ENCODE measurements at regions not wholly inside any gene's neighbourhood (a gene's known extent, or its start where the extent isn't known, plus 50 kb on each side); places are given as distances from the start of the nearest gene placed in this dataset.

GRCh38 chr10:93146336-93146735 lies 72.6 kb downstream of the CYP26A1 start:
- WGBS, 2 donors: 73 to 77% methylated on average over 3 of the region's 3 CpGs
- DNase-seq: no peak
- H3K4me3 ChIP-seq (replicated peaks in 1 of 3): no peak overlapping the region
- intact Hi-C loops (cut with DNase I): no loop called here
- H3K9me3 ChIP-seq: no peaks in the 10 kb centered on the region
- peaks cover 12 to 21% of the 10 kb centered on the region in 2 donors for H3K4me1 ChIP-seq
- no peak overlapping the region for H3K27ac ChIP-seq
- H3K36me3 ChIP-seq: no peaks in the 10 kb centered on the region
- H3K27me3 ChIP-seq: no peaks in the 10 kb centered on the region
- no peak for TF ChIP-seq CTCF (IDR thresholded peaks at IDR 0.05)
- no peak for TF ChIP-seq POLR2A (IDR thresholded peaks at IDR 0.05)

- Histone ChIP-seq H3K9me3 (no peaks in the 10 kb centered on the region), H3K27me3 (no peaks in the 10 kb centered on the region), H3K27ac (no peak overlapping the region), H3K4me3 (replicated peaks in 1 of 3) (no peak overlapping the region), H3K36me3 (no peaks in the 10 kb centered on the region), H3K4me1 (peaks cover 12 to 21% of the 10 kb centered on the region in 2 donors)
- intact Hi-C loops (cut with DNase I): no loop called here
- TF ChIP-seq POLR2A (IDR thresholded peaks at IDR 0.05): no peak
- 40 to 49% methylated on average over 2 of the region's 2 CpGs for WGBS, 2 donors
- DNase-seq: no peak
Measured at GRCh38 chr10:93147281-93147680, 73.6 kb downstream of the CYP26A1 start.

- Histone ChIP-seq H3K4me3 (replicated peaks in 1 of 3) (no peak overlapping the region), H3K27ac (no peak overlapping the region), H3K27me3 (no peaks in the 10 kb centered on the region), H3K4me1 (peaks cover 12 to 21% of the 10 kb centered on the region in 2 donors), H3K36me3 (no peaks in the 10 kb centered on the region), H3K9me3 (no peaks in the 10 kb centered on the region)
- no peak for TF ChIP-seq CTCF (IDR thresholded peaks at IDR 0.05)
- no peak for TF ChIP-seq POLR2A (IDR thresholded peaks at IDR 0.05)
- 84 to 94% methylated on average over 3 of the region's 3 CpGs for WGBS, 2 donors
- intact Hi-C loops (cut with DNase I): no loop called here
- DNase-seq: no peak
Measured at GRCh38 chr10:93148476-93148875, 74.8 kb downstream of the CYP26A1 start.

- no peak overlapping the region for H3K27ac ChIP-seq
- WGBS, 2 donors: 94% methylated on average over 4 of the region's 4 CpGs
- no peaks in the 10 kb centered on the region for H3K27me3 ChIP-seq
- H3K9me3 ChIP-seq: no peaks in the 10 kb centered on the region
- H3K36me3 ChIP-seq: no peaks in the 10 kb centered on the region
- DNase-seq: no peak
- TF ChIP-seq POLR2A (IDR thresholded peaks at IDR 0.05) (no peak), CTCF (IDR thresholded peaks at IDR 0.05) (no peak)
- no peak overlapping the region for H3K4me3 ChIP-seq (replicated peaks in 1 of 3)
- intact Hi-C loops (cut with DNase I): no loop called here
- peaks cover 12 to 21% of the 10 kb centered on the region in 2 donors for H3K4me1 ChIP-seq
Measured at GRCh38 chr10:93149761-93150160, 76.1 kb downstream of the CYP26A1 start.

- H3K4me1 ChIP-seq: peaks cover 12 to 21% of the 10 kb centered on the region in 2 donors
- WGBS, 2 donors: 74% methylated on average over 1 of the region's 1 CpG
- no peak for TF ChIP-seq POLR2A (IDR thresholded peaks at IDR 0.05)
- TF ChIP-seq CTCF (IDR thresholded peaks at IDR 0.05): no peak
- H3K4me3 ChIP-seq (replicated peaks in 1 of 3): no peak overlapping the region
- no peaks in the 10 kb centered on the region for H3K9me3 ChIP-seq
- DNase-seq: no peak
- no peaks in the 10 kb centered on the region for H3K27me3 ChIP-seq
- no peak overlapping the region for H3K27ac ChIP-seq
- no peaks in the 10 kb centered on the region for H3K36me3 ChIP-seq
- intact Hi-C loops (cut with DNase I): no loop called here
Measured at GRCh38 chr10:93150289-93150688, 76.6 kb downstream of the CYP26A1 start.

Data from thyroid gland (tissue), 4 donors.